ENCODE measurements at regions not wholly inside any gene's neighbourhood (a gene's known extent, or its start where the extent isn't known, plus 50 kb on each side); places are given as distances from the start of the nearest gene placed in this dataset.
A peak's percentile ranks its signal among the peaks of the same experiment; 100 is the strongest.

- H3K36me3 ChIP-seq: no peaks in the 10 kb centered on the region
- ATAC-seq (no peak), DNase-seq (no peak)
- no peak overlapping the region for H3K27ac ChIP-seq
- TF ChIP-seq CTCF (IDR thresholded peaks at IDR 0.05): no peak
- no peak overlapping the region for H3K4me3 ChIP-seq
- no peaks in the 10 kb centered on the region for H3K4me1 ChIP-seq
- H3K27me3 ChIP-seq (ENCODE audit: low read depth): no peaks in the 10 kb centered on the region
- intact Hi-C loops (cut with DNase I): no loop called here
- H3K9me3 ChIP-seq: no peaks in the 10 kb centered on the region
Observed at GRCh38 chr5:2403296-2403695, 348.2 kb downstream of the IRX2 start.

- ATAC-seq: peak in 1 of 2 donors; percentile 22
- no peak overlapping the region for H3K27ac ChIP-seq
- no peaks in the 10 kb centered on the region for H3K27me3 ChIP-seq (ENCODE audit: low read depth)
- no peak for DNase-seq
- TF ChIP-seq CTCF (IDR thresholded peaks at IDR 0.05): no peak
- no peaks in the 10 kb centered on the region for H3K9me3 ChIP-seq
- H3K36me3 ChIP-seq: no peaks in the 10 kb centered on the region
- no peaks in the 10 kb centered on the region for H3K4me1 ChIP-seq
- H3K4me3 ChIP-seq: no peak overlapping the region
- intact Hi-C loops (cut with DNase I): no loop called here
Observed at GRCh38 chr5:2399804-2400203, 351.7 kb downstream of the IRX2 start.

GRCh38 chr5:2399096-2399495 is 352.4 kb downstream of the IRX2 start:
- intact Hi-C loops (cut with DNase I): no loop called here

GRCh38 chr5:2393556-2393955 is 357.9 kb downstream of the IRX2 start:
- Histone ChIP-seq H3K4me1 (no peaks in the 10 kb centered on the region), H3K36me3 (no peaks in the 10 kb centered on the region), H3K27ac (no peak overlapping the region), H3K4me3 (no peak overlapping the region), H3K9me3 (no peaks in the 10 kb centered on the region), H3K27me3 (ENCODE audit: low read depth) (no peaks in the 10 kb centered on the region)
- DNase-seq (peak; percentile 31), ATAC-seq (no peak)
- TF ChIP-seq CTCF (IDR thresholded peaks at IDR 0.05): no peak
- intact Hi-C loops (cut with DNase I): no loop called here

More at GRCh38 chr5:2399096-2399495, 352.4 kb downstream of the IRX2 start:
- Histone ChIP-seq H3K27ac (no peak overlapping the region), H3K9me3 (no peaks in the 10 kb centered on the region), H3K4me3 (no peak overlapping the region), H3K4me1 (no peaks in the 10 kb centered on the region), H3K36me3 (no peaks in the 10 kb centered on the region), H3K27me3 (ENCODE audit: low read depth) (no peaks in the 10 kb centered on the region)
- no peak for ATAC-seq
- TF ChIP-seq CTCF (IDR thresholded peaks at IDR 0.05): no peak
- no peak for DNase-seq

- Histone ChIP-seq H3K9me3 (no peaks in the 10 kb centered on the region), H3K36me3 (no peaks in the 10 kb centered on the region), H3K4me3 (no peak overlapping the region), H3K27me3 (ENCODE audit: low read depth) (no peaks in the 10 kb centered on the region), H3K4me1 (no peaks in the 10 kb centered on the region), H3K27ac (no peak overlapping the region)
- DNase-seq (no peak), ATAC-seq (no peak)
- intact Hi-C loops (cut with DNase I): no loop called here
- TF ChIP-seq CTCF (IDR thresholded peaks at IDR 0.05): no peak
Observed at GRCh38 chr5:2391566-2391965, 359.9 kb downstream of the IRX2 start.

- ATAC-seq (no peak), DNase-seq (no peak)
- no peaks in the 10 kb centered on the region for H3K36me3 ChIP-seq
- H3K4me3 ChIP-seq: no peak overlapping the region
- TF ChIP-seq CTCF (IDR thresholded peaks at IDR 0.05): no peak
- intact Hi-C loops (cut with DNase I): no loop called here
- no peak overlapping the region for H3K27ac ChIP-seq
- H3K4me1 ChIP-seq: no peaks in the 10 kb centered on the region
- H3K27me3 ChIP-seq (ENCODE audit: low read depth): no peaks in the 10 kb centered on the region
- H3K9me3 ChIP-seq: no peaks in the 10 kb centered on the region
Observed at GRCh38 chr5:2391021-2391420, 360.5 kb downstream of the IRX2 start.

Measured in lower lobe of right lung (tissue), 2 donors.